ENCODE measurements at regions not wholly inside any gene's neighbourhood (a gene's known extent, or its start where the extent isn't known, plus 50 kb on each side); places are given as distances from the start of the nearest gene placed in this dataset.

DNA sequence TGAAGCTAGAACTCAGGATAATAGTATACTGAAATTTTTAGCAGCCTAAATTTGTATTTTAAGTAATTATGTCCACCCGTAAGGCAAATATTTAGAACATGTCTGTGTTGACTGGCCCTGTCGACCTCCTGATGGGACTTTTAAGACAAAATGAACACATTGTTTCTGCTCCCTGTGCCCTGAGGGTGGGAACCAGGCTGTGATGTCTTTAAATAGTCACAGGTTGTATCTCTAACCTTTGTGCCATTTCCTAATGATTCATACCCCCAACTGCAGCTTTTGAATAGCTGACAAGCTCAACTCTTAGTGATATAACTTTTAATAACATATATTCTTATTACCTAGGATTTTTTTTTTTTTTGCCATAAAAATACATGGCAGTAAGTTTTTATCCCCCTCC, 494.9 kb upstream of the AKR1E2 start:
- no peak for DNase-seq

DNA sequence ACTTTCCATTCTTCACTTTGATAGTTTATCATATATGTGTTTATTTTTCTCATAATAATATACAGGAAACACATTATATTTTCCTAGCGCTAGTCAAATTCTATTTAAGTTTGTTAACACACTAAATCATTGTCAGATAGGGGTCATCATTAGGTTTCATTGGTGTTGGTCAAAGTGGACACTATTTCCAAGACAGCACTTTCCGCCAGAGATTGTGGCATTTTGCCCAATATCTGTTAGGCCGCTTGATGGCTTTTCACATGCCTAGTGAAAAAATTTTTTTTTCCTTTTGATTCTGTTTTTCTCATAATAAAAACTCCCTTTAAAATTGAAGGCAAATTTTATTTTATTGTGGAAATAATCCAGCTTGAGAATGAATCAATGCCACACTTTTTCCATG, 495.4 kb upstream of the AKR1E2 start:
- no peak for DNase-seq

GRCh38 chr10:4329225-4329624, 496.8 kb upstream of the AKR1E2 start:
- no peak for DNase-seq

DNA sequence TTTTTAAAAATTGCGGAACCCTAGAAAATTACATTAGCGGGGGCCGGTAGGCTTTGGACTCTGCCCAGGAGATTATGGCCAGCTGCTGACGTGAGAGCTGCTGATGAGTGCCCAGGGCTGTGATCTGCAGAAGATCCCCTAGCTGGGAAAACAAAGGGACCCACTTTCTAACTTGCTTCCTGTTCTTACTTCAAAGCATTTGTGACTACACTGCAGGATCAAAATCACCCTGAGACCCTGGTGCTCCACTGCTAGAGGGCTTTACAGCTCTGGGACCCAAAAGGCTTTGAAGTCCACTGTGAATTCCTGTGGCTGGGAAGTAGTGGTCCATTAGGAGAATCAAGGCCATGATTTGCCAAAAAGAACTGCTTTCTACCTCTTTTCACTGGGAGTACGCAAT, 499.4 kb upstream of the AKR1E2 start:
- no peak for DNase-seq

DNA sequence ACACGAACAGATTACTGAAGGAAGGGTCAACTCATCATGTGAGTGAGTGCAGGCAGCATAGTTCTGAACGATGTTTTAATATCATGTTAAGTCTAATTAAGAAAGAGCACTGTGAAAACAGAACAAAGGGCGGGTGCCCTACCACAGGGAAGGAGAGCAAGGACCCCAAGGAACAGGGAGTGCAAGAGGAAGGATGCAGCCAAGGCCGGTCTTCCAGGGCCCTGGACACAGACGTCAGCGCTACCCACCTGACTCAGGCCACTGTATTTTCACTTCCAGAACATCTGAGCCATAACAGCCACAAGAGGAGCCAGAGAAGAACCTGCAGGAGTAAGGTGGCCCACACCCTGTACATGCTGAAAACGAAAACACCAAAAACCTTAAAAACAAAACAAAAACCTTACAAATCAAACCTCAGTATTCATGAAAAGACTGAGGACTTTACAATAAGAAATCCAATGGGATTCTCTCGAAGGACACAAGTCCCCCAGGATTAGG, 506.1 kb upstream of the AKR1E2 start:
- no peak for DNase-seq

GRCh38 chr10:4316161-4316810, 509.7 kb upstream of the AKR1E2 start:
- no peak for DNase-seq

GRCh38 chr10:4315551-4315950, 510.5 kb upstream of the AKR1E2 start:
- no peak for DNase-seq

DNA sequence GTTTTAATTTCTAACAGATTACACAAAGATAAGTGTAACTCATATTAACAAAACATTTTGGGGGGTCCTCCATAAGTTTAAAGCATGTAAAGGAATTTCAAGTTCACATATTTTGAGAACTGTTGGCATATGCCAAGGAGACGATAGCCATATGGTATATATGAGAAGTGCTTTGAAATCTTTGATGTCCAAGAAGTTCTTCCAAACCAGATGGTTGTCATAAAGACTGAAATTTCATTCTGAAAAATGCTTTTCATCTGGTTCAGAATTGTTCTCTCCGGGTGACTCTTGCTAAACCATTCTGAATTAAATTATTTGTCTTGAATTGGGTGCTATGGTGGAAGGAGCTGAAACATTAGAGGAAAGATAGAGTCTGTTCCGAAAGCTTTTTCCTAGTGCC, 513.0 kb upstream of the AKR1E2 start:
- no peak for DNase-seq

GRCh38 chr10:4312051-4312835, 513.8 kb upstream of the AKR1E2 start:
- no peak for DNase-seq

DNA sequence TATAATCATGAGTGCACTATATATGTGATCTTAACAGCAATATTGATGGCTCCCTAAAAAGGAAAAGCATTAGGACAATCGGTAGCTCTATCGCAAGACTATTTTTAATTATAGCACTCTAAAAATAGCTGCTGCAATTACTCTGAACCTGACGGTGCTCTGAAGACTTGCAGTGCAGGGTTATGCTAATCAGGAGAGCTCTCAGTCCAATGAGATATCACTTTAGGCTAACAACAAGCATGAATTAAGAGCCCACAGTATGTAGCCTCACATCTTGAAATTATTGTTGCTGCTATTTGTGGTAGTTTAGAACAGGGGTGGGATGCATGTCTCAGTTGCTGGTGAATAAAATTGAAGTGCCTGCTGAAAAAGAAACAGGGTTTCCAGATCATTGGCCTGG, 515.8 kb upstream of the AKR1E2 start:
- no peak for DNase-seq

GRCh38 chr10:4307910-4308309, 518.1 kb upstream of the AKR1E2 start:
- no peak for DNase-seq

DNA sequence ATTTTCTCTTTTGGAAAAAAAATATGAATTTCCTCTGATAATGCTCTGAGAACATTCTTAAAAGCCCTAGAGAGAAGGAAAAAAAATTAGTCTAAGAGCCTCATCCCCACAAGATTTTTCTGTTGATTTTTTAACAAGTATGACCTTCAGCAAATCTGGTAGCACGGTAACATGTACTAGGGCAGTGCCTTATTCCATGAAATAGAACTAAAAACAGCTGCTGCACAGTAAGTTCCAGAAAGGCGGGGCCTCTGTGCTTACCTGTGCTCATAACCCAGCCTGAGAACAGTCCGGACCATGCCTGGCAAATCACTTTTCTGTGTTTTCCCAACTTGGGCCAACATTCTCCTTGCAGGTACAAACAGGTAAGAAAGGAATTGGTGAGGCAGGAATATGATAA, 519.1 kb upstream of the AKR1E2 start:
- no peak for DNase-seq

GRCh38 chr10:4303045-4303444, 518.0 kb upstream of the KLF6 start:
- no peak for DNase-seq

GRCh38 chr10:4301291-4302045, 516.5 kb upstream of the KLF6 start:
- DNase-seq = no peak

- no peak for DNase-seq
These were observed 511.2 kb upstream of the KLF6 start for GRCh38 chr10:4296161-4296560.

DNA sequence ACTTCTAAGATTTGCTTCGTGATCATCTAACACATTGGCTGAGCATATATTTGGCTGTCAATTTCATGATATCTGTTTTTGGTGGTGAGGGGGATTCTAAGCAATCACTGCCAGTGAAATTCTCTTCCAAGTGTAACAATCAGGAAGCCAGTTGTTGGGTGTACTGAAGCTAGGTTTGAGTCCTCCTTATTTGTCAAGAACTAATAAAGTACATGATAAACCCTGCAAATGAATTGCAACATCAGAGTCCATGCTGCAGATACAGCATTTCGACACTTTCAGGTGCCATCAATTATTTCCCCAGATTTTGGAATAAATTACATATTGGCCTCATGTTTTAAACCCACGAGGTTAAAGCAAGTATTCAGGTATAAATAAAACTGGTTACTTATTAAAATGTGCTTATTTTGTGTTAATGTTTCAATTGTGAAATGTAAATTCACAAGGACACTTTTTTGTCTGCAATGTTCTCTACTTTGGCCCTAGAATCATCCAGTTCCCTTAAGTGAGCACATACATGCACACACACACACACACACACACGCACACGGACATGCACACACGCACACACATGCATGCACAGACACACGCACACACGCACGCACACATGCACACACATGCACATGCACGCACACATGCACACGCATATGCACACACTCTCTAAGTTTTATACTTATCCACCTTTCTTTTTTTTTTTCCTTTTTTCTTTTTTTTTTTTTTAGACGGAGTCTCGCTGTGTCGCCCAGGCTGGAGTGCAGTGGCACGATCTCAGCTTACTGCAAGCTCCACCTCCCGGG, 510.2 kb upstream of the KLF6 start:
- no peak for DNase-seq

DNA sequence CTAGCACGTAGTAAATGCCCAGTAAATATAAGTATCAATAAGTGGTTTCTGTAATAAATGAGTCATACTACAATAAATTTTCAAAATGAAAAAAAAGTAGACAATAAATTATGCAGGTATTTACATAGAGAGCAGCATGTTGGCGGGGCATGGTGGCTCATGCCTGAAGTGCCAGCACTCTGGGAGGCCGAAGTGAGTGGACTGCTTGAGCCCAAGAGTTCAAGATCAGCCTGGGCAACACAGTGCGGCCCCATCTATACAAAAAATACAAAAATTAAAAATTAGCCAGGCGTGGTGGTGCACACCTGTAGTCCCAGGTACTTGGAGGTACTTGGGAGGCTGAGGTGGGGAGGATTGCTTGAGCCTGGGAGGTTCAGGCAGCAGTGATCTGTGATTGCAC, 509.3 kb upstream of the KLF6 start:
- DNase-seq = no peak

- no peak for DNase-seq
These were observed 507.0 kb upstream of the KLF6 start for GRCh38 chr10:4291990-4292389.

DNA sequence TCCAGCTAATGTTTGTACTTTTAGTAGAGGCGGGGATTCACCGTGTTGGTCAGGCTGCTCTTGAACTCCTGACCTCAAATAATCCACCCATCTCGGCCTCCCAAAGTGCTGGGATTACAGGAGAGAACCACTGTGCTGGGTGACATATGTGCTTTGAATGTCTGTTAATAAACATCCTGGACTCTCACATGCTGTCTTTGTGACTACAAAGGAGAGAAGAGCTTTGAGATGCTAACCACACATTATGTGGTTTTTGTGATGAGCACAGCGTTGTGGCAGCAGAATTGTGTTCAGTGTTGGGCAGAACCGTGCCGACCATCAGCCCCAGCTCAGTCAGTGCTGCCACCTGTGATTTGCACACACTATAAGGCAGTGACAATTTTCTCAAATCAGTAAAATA, 500.1 kb upstream of the KLF6 start:
- no peak for DNase-seq

GRCh38 chr10:4283846-4284610, 499.0 kb upstream of the KLF6 start:
- no peak for DNase-seq

- DNase-seq = no peak
These were observed 497.5 kb upstream of the KLF6 start for GRCh38 chr10:4282496-4282895.

GRCh38 chr10:4281190-4281825, 496.3 kb upstream of the KLF6 start:
- DNase-seq = no peak

Measured in OCI-M1 (cell line).